Thymus (tissue), 11 donors: ENCODE measurements at regions not wholly inside any gene's neighbourhood (a gene's known extent, or its start where the extent isn't known, plus 50 kb on each side); places are given as distances from the start of the nearest gene placed in this dataset.

Source experiments
- DNase-seq, 9 donors: peaks; one replicate each; pipeline ENCODE4 v3.0.0-alpha.2; 2013; ENCODE audit warnings: low spot score in 9 of 9, low read depth in 6 of 9, missing footprints in 1 of 9
- H3K27ac ChIP-seq, 2 donors: one replicate each; pipeline ENCODE4 v1.5.1; 2013; ENCODE audit warnings: control low read depth in 1 of 2, low read depth in 1 of 2, low read length in 1 of 2, mild to moderate bottlenecking in 1 of 2, moderate library complexity in 1 of 2
- H3K27me3 ChIP-seq, 2 donors: one replicate each; pipeline ENCODE4 v1.5.1; 2013; ENCODE audit warnings: low read length in 1 of 2; ENCODE audit not compliant: control insufficient read depth in 2 of 2, insufficient read depth in 1 of 2
- H3K36me3 ChIP-seq, 2 donors: one replicate each; pipeline ENCODE4 v1.5.1; 2013; ENCODE audit warnings: low read length in 1 of 2, mild to moderate bottlenecking in 1 of 2, moderate library complexity in 1 of 2; ENCODE audit not compliant: control insufficient read depth in 2 of 2, insufficient read depth in 2 of 2
- H3K4me1 ChIP-seq, 2 donors: one replicate each; pipeline ENCODE4 v1.5.1; 2013; ENCODE audit warnings: low read length in 2 of 2; ENCODE audit not compliant: control insufficient read depth in 2 of 2, insufficient read depth in 2 of 2
- H3K4me3 ChIP-seq, 2 donors: one replicate each; pipeline ENCODE4 v1.5.1; 2013; ENCODE audit warnings: low read length in 2 of 2, control low read depth in 1 of 2, mild to moderate bottlenecking in 1 of 2
- H3K9me3 ChIP-seq, 2 donors: one replicate each; pipeline ENCODE4 v1.5.1; 2013; ENCODE audit warnings: low read length in 1 of 2, mild to moderate bottlenecking in 1 of 2; ENCODE audit not compliant: control insufficient read depth in 2 of 2, insufficient read depth in 1 of 2
- WGBS: extraction: QIAGEN DNeasy Blood & Tissue Kit; methylation state at CpG from one replicate; pipeline ENCODE4 v1.1.7; 2013; 5-methylcytosine and 5-hydroxymethylcytosine counted together
- donor health status: healthy.

DNA sequence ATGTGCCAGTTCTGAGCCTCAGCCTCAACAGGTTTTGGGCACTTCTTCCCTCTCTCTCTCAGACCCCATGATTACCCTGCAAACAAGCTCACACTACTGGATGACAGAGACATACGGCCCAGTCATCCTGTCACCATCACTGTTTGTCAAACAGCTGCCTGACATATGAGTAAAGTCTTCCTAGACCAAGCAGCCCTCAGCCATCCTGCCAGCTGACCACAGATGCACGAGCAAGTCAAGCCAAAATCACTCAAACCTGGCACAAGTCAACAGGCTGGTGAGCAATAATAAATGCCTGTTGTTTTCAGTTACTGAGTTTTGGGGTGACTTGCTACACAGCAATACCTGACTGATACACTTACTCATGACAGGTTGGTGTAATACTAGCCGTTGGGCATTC, 75.5 kb upstream of the KLF7 start:
- 59% methylated on average over 3 of the region's 3 CpGs for WGBS
- H3K4me1 ChIP-seq = peaks cover 29 to 35% of the 10 kb centered on the region in 2 donors
- no peaks in the 10 kb centered on the region for H3K36me3 ChIP-seq
- peaks cover 0 to 2% of the 10 kb centered on the region in 2 donors for H3K9me3 ChIP-seq
- no peak overlapping the region for H3K4me3 ChIP-seq
- H3K27ac ChIP-seq = no peak overlapping the region
- H3K27me3 ChIP-seq = no peaks in the 10 kb centered on the region
- DNase-seq = no peak

DNA sequence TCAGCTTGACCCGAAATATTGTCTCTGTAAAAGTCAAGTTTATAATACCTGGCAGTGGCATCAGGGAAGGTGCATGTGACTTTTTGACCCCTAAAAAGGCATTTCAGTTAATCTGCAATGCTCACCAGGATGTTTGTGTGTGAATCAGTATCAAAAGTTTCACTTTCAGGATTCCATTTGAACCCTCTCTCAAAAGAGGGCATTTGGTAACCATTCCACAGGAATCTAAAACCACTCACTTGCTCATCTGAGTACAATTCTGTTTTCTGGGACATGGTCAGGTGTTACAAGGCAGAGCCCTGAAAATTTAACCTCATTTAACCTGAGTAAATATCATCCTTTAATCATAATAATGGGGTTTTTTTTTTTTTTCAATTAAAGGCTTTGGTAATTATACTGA, 77.9 kb upstream of the KLF7 start:
- WGBS = 95% methylated on average over 1 of the region's 1 CpG

DNA sequence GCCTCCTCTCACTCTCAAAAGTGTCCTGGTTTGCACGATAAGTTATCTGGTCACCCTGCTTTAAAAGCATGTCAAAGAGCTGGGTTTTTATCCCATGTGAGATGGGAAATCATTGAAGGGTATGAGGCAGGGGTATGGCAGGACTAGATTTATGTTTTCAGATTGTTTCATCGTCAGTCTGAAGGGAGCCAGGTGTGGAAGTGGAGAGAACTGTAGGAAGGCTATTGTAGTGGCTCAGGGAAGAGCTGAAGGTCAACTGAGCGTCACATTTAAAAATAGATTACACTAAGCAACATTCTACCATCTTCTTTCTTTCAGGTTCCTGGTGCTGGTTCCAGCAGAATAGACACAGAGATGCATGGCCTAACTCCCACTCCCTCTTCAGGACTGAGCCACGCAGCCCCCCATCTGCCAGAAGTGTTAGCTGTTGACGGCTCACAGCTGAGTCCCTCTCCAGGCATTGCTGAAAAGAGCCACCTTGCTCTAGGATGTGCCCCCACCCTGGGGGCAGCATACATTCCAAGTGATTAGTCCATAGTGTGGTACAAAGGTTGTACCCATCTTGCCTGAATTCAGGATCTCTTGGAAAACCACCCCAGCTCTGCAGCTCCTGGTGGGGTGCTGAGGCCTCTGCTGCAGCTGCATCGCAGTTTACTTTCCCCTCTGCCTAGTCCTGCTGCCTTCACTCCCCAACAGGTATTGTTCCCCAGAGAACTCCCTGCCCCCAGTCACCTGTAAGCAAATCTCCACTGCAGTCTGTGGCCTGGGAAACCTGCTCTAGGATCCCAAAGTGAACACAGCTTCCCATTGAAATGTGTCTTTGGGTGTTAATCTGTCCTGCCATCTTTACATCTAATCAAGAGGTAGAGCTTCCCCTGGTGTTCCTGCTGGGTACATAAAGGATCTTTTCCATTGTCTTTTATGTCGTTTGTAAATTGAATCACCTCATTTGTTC, 79.5 kb upstream of the KLF7 start:
- H3K27ac ChIP-seq = no peak overlapping the region
- H3K4me1 ChIP-seq = peaks cover 9 to 10% of the 10 kb centered on the region in 2 donors
- H3K4me3 ChIP-seq = no peak overlapping the region
- peaks cover 0 to 2% of the 10 kb centered on the region in 2 donors for H3K9me3 ChIP-seq
- H3K27me3 ChIP-seq = no peaks in the 10 kb centered on the region
- WGBS = 95% methylated on average over 7 of the region's 7 CpGs
- no peaks in the 10 kb centered on the region for H3K36me3 ChIP-seq
- DNase-seq = no peak

More for the DNA sequence above, 77.9 kb upstream of the KLF7 start:
- Histone ChIP-seq H3K9me3 (peaks cover 0 to 2% of the 10 kb centered on the region in 2 donors), H3K4me3 (no peak overlapping the region), H3K27me3 (no peaks in the 10 kb centered on the region), H3K27ac (no peak overlapping the region), H3K36me3 (no peaks in the 10 kb centered on the region), H3K4me1 (peaks cover 25 to 26% of the 10 kb centered on the region in 2 donors)
- DNase-seq = no peak

DNA sequence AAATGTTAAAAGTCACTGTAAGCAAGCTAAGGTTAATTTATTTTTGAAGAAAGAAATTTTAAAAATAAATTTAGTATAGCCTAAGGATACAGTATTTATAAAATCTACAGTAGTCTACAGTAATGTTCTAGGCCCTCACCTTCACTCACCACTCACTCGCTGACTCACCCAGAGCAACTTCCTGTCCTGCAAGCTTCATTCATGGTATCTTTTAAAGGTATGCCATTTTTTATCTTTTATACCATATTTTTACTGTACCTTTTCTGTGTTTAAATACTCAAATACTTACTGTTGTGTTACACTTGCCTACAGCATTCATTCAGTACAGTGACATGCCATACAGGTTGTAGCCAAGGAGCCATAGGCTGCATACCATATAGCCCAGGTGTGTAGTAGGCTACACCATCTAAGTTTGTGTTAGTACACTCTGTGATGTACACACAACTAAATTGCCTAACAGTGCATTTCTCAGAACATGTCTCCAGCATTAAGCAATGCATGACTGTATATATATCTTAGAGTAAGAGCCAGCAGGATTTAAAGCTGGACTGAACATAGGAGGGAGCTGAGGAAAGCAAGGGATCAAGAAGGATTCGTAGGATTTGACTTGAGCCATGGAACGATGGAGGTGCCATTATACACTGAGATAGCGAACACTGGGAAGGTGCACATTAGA, 83.1 kb upstream of the KLF7 start:
- Histone ChIP-seq H3K4me1 (no peaks in the 10 kb centered on the region), H3K36me3 (no peaks in the 10 kb centered on the region), H3K27ac (no peak overlapping the region), H3K27me3 (no peaks in the 10 kb centered on the region), H3K9me3 (peaks cover 0 to 2% of the 10 kb centered on the region in 2 donors), H3K4me3 (no peak overlapping the region)
- no peak for DNase-seq
- 95% methylated on average over 4 of the region's 4 CpGs for WGBS

DNA sequence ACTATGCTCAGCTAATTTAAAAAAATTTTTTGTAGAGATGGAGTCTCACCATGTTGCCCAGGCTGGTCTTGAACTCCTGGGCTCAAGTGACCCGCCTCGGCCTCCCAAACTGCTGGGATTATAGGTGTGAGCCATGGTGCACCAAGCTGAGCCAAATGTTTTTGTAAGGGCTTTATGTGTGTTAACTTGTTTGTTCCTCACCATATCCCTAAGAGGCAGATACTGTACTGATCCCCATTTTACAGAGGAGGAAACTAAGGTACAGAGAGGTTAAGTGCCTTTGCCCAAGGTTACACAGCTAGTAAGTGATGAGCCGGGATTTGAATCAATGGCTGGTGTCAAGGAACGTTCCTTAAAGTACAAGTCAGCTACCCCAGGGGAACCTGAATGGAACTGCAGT, 85.3 kb upstream of the KLF7 start:
- WGBS = 98% methylated on average over 4 of the region's 4 CpGs
- no peak overlapping the region for H3K4me3 ChIP-seq

DNA sequence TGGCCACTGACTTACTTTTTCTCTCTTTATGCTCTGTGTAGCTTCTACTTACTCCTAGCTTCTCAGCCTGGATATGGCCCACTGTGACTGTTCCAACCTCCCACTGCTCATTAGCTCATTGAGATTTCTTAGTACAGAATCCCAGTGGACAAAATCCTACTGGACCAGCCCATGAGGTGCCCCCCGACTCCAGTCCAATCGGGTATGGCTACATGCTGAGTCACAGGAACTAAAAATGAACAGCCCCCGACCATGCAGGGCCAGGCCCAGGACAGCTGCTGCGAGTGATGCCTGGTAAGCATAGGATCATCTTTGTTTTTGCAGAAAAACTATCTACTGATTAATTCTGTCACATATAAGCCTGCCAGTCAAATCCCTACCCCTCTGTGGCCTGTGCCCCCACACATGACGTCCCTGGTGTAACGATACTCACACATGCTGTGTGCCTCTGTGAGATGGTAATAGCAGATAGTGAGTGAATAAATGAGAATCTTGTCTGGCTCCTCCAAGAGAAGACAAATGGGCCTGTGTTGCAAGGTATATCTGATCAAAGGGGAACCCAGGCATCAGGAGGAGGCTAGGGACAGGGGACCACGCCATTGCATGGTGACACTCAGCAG, 85.9 kb upstream of the KLF7 start:
- Histone ChIP-seq H3K27me3 (no peaks in the 10 kb centered on the region), H3K4me1 (no peaks in the 10 kb centered on the region), H3K4me3 (no peak overlapping the region), H3K36me3 (no peaks in the 10 kb centered on the region), H3K27ac (no peak overlapping the region), H3K9me3 (no peaks in the 10 kb centered on the region)
- 83% methylated on average over 7 of the region's 7 CpGs for WGBS
- no peak for DNase-seq

More for the DNA sequence above, 85.3 kb upstream of the KLF7 start:
- H3K4me1 ChIP-seq = no peaks in the 10 kb centered on the region
- no peak overlapping the region for H3K27ac ChIP-seq
- H3K36me3 ChIP-seq = no peaks in the 10 kb centered on the region
- no peaks in the 10 kb centered on the region for H3K9me3 ChIP-seq
- H3K27me3 ChIP-seq = no peaks in the 10 kb centered on the region
- no peak for DNase-seq

DNA sequence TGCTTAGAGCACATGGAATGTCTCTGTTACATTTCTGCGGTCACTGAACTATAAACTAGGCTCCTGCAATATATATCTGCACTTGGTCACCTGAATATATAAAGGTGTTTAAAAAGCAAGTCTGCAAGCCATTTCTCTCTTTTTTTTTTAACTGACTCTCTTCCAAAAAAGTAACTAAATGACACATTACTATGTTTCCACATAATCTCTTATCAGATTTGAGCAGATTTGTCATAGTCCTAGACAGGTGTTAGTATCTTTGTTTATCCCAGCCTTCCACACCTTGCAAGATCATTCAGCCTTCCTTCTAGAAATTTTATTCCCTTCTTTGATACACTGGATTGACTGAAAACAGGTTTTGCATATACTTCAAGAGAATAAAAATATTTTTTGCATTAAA, 86.7 kb upstream of the KLF7 start:
- Histone ChIP-seq H3K9me3 (no peaks in the 10 kb centered on the region), H3K4me3 (no peak overlapping the region), H3K27me3 (no peaks in the 10 kb centered on the region), H3K27ac (no peak overlapping the region), H3K36me3 (no peaks in the 10 kb centered on the region), H3K4me1 (no peaks in the 10 kb centered on the region)
- WGBS = 95% methylated on average over 1 of the region's 1 CpG
- DNase-seq = no peak

DNA sequence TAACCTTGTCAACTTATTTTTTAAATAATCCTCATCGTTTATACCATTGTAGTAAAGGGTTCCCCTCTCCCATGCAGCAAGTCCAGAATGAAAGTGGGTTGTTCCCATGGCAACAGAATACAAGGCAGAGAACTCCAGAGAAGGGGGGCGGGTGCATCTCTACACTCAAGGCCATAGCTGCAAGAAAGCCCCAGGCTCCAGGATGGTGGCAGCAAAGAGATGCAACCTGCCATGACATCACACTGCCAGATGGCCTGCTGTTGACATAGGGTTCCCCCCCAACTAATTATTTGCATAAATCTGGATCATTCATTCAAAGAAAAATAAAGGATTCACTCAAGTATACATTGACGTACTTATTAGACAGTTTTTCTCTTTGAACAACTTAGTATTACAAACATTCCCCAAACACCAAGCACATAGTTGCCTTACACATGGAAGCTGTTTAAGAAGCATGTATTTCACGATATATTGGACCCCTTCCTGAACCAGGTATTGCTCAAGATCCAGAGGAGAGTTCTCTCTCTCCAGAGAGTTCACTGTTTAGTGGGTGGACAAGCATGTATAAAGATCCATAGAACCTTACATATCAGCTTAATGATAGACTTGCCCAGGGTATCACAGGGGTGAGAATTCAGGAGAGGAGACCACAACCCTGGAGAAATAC, 87.4 kb upstream of the KLF7 start:
- H3K9me3 ChIP-seq = no peaks in the 10 kb centered on the region
- H3K4me3 ChIP-seq = no peak overlapping the region
- H3K27ac ChIP-seq = no peak overlapping the region
- no peaks in the 10 kb centered on the region for H3K4me1 ChIP-seq
- no peaks in the 10 kb centered on the region for H3K27me3 ChIP-seq
- H3K36me3 ChIP-seq = no peaks in the 10 kb centered on the region
- 95% methylated on average over 4 of the region's 4 CpGs for WGBS
- peak in 1 of 9 donors; percentile 28 for DNase-seq
